VCaP (cell line): ENCODE measurements at regions not wholly inside any gene's neighbourhood (a gene's known extent, or its start where the extent isn't known, plus 50 kb on each side); places are given as distances from the start of the nearest gene placed in this dataset.

Experiments used
- H3K27ac ChIP-seq: fragments of 450-650 bp; 2 replicates; pipeline ENCODE4 v1.5.1; 2017
- TF ChIP-seq, protein P1 (sequence below): fragments of 450-650 bp; conservative IDR thresholded peaks from 2 replicates; pipeline ENCODE4 v1.5.1; 2017; ENCODE audit warnings: mild to moderate bottlenecking, moderate library complexity

DNA sequence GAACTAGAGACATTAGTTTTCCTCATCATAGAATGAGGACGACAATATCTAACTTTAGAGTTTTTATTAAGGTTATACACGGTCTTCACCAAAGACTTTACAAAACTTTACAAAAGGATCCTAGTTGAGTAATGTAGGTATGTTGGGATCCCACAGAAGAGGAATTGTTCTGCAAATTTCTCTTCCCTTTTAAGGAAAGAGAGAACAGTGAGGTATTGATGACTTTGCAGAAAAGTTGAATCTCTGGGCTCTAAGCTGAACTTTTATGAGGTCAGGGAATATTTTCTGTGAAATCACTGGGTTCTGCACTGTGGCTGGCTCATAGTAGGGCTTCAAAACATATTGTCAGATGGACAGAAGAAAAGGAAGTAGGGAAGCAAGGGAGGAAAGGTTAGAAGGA lies 89.8 kb upstream of the PIRT start:
- TF ChIP-seq, protein P1, sequence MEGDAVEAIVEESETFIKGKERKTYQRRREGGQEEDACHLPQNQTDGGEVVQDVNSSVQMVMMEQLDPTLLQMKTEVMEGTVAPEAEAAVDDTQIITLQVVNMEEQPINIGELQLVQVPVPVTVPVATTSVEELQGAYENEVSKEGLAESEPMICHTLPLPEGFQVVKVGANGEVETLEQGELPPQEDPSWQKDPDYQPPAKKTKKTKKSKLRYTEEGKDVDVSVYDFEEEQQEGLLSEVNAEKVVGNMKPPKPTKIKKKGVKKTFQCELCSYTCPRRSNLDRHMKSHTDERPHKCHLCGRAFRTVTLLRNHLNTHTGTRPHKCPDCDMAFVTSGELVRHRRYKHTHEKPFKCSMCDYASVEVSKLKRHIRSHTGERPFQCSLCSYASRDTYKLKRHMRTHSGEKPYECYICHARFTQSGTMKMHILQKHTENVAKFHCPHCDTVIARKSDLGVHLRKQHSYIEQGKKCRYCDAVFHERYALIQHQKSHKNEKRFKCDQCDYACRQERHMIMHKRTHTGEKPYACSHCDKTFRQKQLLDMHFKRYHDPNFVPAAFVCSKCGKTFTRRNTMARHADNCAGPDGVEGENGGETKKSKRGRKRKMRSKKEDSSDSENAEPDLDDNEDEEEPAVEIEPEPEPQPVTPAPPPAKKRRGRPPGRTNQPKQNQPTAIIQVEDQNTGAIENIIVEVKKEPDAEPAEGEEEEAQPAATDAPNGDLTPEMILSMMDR: no peak
- no peak overlapping the region for H3K27ac ChIP-seq

DNA sequence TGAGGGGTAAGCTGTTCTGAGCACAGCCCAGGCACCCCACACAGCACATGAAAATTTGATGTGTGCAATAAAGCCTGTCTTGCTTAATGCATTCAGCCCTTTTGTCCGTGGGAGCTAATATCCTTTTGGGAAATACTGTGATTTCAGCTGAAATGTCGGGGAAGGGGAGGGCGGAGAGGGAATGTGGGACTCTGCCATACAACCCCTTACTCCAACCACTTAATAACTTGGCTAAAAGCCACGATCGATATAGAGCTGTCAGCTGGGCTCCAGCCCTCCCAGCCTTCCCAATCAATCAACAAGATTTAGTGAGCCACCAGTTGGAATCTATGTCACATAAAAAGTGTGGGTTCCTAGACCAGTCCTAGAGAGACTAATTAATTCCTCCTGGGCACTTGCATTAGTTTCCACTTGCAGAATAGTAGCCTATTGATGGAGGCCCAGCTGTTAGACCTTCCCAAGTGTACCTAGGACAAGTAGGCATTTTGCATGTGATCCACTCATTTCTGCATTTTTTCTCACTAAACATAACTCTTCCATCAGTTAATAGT lies 82.7 kb upstream of the PIRT start:
- H3K27ac ChIP-seq: no peak overlapping the region
- TF ChIP-seq, protein P1: no peak

DNA sequence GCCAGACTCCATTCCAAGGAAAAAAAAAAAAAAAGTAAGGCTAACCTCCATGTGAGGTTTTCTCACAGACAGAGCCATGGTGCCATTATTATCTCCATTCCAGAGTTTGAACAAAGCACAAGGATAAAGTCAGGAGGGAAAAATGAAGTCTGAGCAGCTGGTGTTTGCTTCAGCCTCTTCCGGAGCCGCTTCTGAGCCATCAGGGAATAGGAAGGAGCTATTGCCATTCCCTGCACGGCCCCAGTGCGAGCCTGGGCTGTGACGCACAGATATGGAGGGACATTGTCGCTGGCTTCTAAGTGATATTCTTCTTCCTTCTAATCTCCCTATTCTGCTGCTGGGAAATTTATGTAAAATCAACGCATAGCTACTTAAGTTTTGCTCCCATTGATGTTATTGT lies 69.5 kb upstream of the PIRT start:
- no peak overlapping the region for H3K27ac ChIP-seq
- TF ChIP-seq, protein P1: no peak

DNA sequence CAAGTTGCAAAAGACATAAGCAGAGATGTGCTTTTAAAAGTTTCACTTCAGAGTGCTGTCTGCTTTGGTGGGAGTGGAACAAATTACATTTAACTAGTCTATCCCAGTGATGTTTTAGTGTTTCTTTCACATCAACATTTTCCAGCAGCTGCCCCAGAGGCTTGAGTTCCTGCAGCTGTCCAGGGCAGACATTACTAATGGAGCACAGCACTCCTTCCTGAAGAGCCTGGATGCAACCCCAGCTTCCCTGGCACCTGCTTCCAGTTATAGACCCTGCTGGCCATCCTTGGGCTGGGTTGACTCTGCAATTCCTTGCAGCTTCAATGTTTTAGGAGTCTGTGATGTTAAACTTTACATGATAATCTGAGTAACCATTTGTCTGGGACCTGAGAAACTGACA lies 61.4 kb upstream of the PIRT start:
- TF ChIP-seq, protein P1: no peak
- no peak overlapping the region for H3K27ac ChIP-seq

DNA sequence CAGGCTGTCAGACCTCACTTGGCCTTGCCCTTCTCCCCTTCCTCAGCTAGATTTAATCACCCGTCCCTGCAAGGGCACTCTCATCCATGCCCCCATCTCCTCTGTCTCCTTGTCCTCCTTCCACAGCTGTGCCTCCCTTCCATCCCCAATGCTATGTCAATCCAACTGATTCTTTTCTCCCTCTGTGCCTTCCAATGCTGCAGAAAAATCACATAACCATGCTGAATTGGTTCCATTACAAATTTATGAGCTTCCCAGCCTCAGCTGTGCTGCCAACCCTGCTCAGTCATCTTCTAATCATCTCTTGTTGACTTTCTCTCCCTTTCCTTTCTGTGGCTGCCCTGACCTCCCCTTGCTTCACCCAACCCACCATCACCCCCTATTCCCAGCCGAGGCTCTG lies 56.3 kb upstream of the PIRT start:
- TF ChIP-seq, protein P1: no peak
- H3K27ac ChIP-seq: no peak overlapping the region

DNA sequence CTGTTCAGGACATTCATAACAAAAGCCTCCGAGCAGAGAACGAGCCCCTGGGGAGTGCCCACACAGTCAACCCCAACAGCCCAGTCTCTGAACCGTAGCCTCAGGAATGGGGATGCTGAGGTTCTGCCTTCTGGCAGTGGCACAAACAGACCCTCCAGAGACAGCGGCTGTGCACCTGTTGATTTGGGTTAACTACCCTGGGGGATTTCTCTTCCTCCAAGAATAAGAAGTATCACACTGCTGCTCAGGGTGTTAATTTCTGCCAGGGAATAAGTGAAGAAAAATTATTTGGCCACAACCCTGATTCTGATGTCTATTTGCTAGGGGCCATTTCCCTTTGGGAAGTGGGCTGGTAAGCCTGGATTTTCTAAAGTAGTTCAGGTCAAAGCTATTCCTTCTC lies 51.0 kb upstream of the PIRT start:
- H3K27ac ChIP-seq: no peak overlapping the region
- TF ChIP-seq, protein P1: no peak
